HepG2 (cell line): ENCODE measurements at regions not wholly inside any gene's neighbourhood (a gene's known extent, or its start where the extent isn't known, plus 50 kb on each side); places are given as distances from the start of the nearest gene placed in this dataset.

Experiments used
- GATAD1 ChIP-seq: IDR thresholded peaks from 2 replicates; pipeline ENCODE4 v1.6.1; 2016; ENCODE audit warnings: missing genetic modification reagents, missing compliant biosample characterization
- HOXA9 ChIP-seq: sonication (generic); formaldehyde crosslinking; IDR thresholded peaks from 2 replicates; pipeline ENCODE4 v1.8.1; 2022; ENCODE audit warnings: missing genetic modification reagents, mild to moderate bottlenecking, moderate library complexity, borderline replicate concordance
- HOXD1 ChIP-seq: sonication (generic); formaldehyde crosslinking; IDR thresholded peaks from 2 replicates; pipeline ENCODE4 v1.5.0; 2020; ENCODE audit warnings: missing genetic modification reagents
- ISX ChIP-seq: sonication (generic); formaldehyde crosslinking; conservative IDR thresholded peaks from 2 replicates; pipeline ENCODE4 v1.5.0; 2020; ENCODE audit warnings: missing genetic modification reagents
- JUN ChIP-seq: sonication (generic); formaldehyde crosslinking; IDR thresholded peaks from 2 replicates; pipeline ENCODE4 v1.4.0; 2020; ENCODE audit warnings: mild to moderate bottlenecking, missing genetic modification reagents
- MAF1 ChIP-seq: sonication (generic); formaldehyde crosslinking; IDR thresholded peaks from 2 replicates; pipeline ENCODE4 v1.5.0; 2020; ENCODE audit warnings: missing genetic modification reagents, borderline replicate concordance
- MLXIP ChIP-seq: sonication (generic); formaldehyde crosslinking; IDR thresholded peaks from 2 replicates; pipeline ENCODE4 v1.9.0; 2021; ENCODE audit warnings: missing genetic modification reagents, borderline replicate concordance
- MTF2 ChIP-seq: sonication (generic); formaldehyde crosslinking; IDR thresholded peaks from 2 replicates; pipeline ENCODE4 v1.5.0; 2020; ENCODE audit warnings: missing genetic modification reagents, borderline replicate concordance
- PAF1 ChIP-seq: IDR thresholded peaks from 2 replicates; pipeline ENCODE4 v1.6.1; 2016; ENCODE audit warnings: missing genetic modification reagents, missing compliant biosample characterization
- PHF21A ChIP-seq: sonication (generic); formaldehyde crosslinking; IDR thresholded peaks from 2 replicates; pipeline ENCODE4 v1.5.0; 2020; ENCODE audit warnings: mild to moderate bottlenecking, missing genetic modification reagents
- PRDM15 ChIP-seq: sonication (generic); formaldehyde crosslinking; IDR thresholded peaks from 2 replicates; pipeline ENCODE4 v1.4.0; 2020; ENCODE audit warnings: missing genetic modification reagents
- RBM39 ChIP-seq: fragments of 200-400 bp; formaldehyde crosslinking; IDR thresholded peaks from one replicate; pipeline ENCODE4 v1.6.1; 2018; ENCODE audit warnings: antibody characterized with exemption, mild to moderate bottlenecking, low read depth, low read length; ENCODE audit not compliant: poor library complexity, severe bottlenecking
- TCF7 ChIP-seq: sonication (generic); IDR thresholded peaks from 2 replicates; pipeline ENCODE4 v1.6.1; 2016; ENCODE audit warnings: antibody characterized with exemption, low read depth
- XRCC5 ChIP-seq: fragments of 200-400 bp; formaldehyde crosslinking; optimal IDR thresholded peaks from 2 replicates; pipeline ENCODE3; 2017; ENCODE audit warnings: mild to moderate bottlenecking, low read length
- ZBTB42 ChIP-seq: sonication (generic); formaldehyde crosslinking; IDR thresholded peaks from 2 replicates; pipeline ENCODE4 v1.5.0; 2020; ENCODE audit warnings: mild to moderate bottlenecking, missing genetic modification reagents
- ZFY ChIP-seq: sonication (generic); formaldehyde crosslinking; IDR thresholded peaks from 2 replicates; pipeline ENCODE4 v1.4.0; 2020; ENCODE audit warnings: missing genetic modification reagents
- ZNF143 ChIP-seq: sonication (generic); formaldehyde crosslinking; IDR thresholded peaks from 2 replicates; pipeline ENCODE4 v1.4.0; 2020; ENCODE audit warnings: missing genetic modification reagents
- ZNF160 ChIP-seq: sonication (generic); formaldehyde crosslinking; IDR thresholded peaks from 2 replicates; pipeline ENCODE4 v1.8.0; 2022; ENCODE audit warnings: mild to moderate bottlenecking, inconsistent platforms, missing genetic modification reagents
- ZNF180 ChIP-seq: sonication (generic); formaldehyde crosslinking; IDR thresholded peaks from 2 replicates; pipeline ENCODE4 v1.4.0; 2020; ENCODE audit warnings: low read depth, missing genetic modification reagents, borderline replicate concordance
- ZNF296 ChIP-seq: sonication (generic); formaldehyde crosslinking; conservative IDR thresholded peaks from 2 replicates; pipeline ENCODE4 v1.5.0; 2020; ENCODE audit warnings: mild to moderate bottlenecking, missing genetic modification reagents
- ZNF652 ChIP-seq: IDR thresholded peaks from 2 replicates; pipeline ENCODE4 v1.6.1; 2016; ENCODE audit warnings: low read depth, borderline replicate concordance
- ZNF768 ChIP-seq: sonication (generic); formaldehyde crosslinking; IDR thresholded peaks from 2 replicates; pipeline ENCODE4 v1.4.0; 2020; ENCODE audit warnings: missing genetic modification reagents
- ZNF773 ChIP-seq: sonication (generic); formaldehyde crosslinking; IDR thresholded peaks from 2 replicates; pipeline ENCODE4 v1.4.0; 2020; ENCODE audit warnings: missing genetic modification reagents, borderline replicate concordance
- ZNF878 ChIP-seq: sonication (generic); formaldehyde crosslinking; IDR thresholded peaks from 2 replicates; pipeline ENCODE4 v1.8.1; 2023; ENCODE audit warnings: mild to moderate bottlenecking, missing genetic modification reagents, moderate library complexity
- ZSCAN20 ChIP-seq: sonication (generic); formaldehyde crosslinking; IDR thresholded peaks from 2 replicates; pipeline ENCODE4 v1.4.0; 2020; ENCODE audit warnings: missing genetic modification reagents, mild to moderate bottlenecking, borderline replicate concordance

- no peak for TF ChIP-seq TCF7
- no peak for TF ChIP-seq PAF1
- TF ChIP-seq PRDM15 (CRISPR knock-in tag): 0 out of 2 replicates have a peak, but pooled peaks have one; percentile 43
- peak; percentile 81; the same call in 1 of the 2 replicates for TF ChIP-seq HOXD1 (CRISPR knock-in tag)
- peak; percentile 23 for TF ChIP-seq XRCC5
- peak; percentile 52; the same call in 1 of the 2 replicates for TF ChIP-seq PHF21A
- peak; percentile 8 for TF ChIP-seq RBM39
- 0 out of 2 replicates have a peak, but pooled peaks have one; percentile 17 for TF ChIP-seq GATAD1
- TF ChIP-seq HOXA9 (CRISPR knock-in tag): 0 out of 2 replicates have a peak, but pooled peaks have one; percentile 10
- TF ChIP-seq ZNF160: no peak
- no peak for TF ChIP-seq ZNF296 (CRISPR knock-in tag)
- TF ChIP-seq ZNF652 (CRISPR knock-in tag): 0 out of 2 replicates have a peak, but pooled peaks have one; percentile 2
- no peak for TF ChIP-seq ZNF878 (CRISPR knock-in tag)
- no peak for TF ChIP-seq JUN (CRISPR knock-in tag)
- no peak for TF ChIP-seq ZNF180 (CRISPR knock-in tag)
- TF ChIP-seq ZFY: peak; percentile 80; the same call in 1 of the 2 replicates
- no peak for TF ChIP-seq MLXIP (CRISPR knock-in tag)
- peak; percentile 52; the same call in 1 of the 2 replicates for TF ChIP-seq ZNF773 (CRISPR knock-in tag)
- TF ChIP-seq MTF2 (CRISPR knock-in tag): no peak; the same call in 1 of the 2 replicates
- 0 out of 2 replicates have a peak, but pooled peaks have one; percentile 48 for TF ChIP-seq ZSCAN20 (CRISPR knock-in tag)
- peak; percentile 9; the same call in 1 of the 2 replicates for TF ChIP-seq ZNF768
- TF ChIP-seq ZNF143 (CRISPR knock-in tag): 0 out of 2 replicates have a peak, but pooled peaks have one; percentile 10
- 0 out of 2 replicates have a peak, but pooled peaks have one; percentile 45 for TF ChIP-seq ZBTB42 (CRISPR knock-in tag)
- peak; percentile 85 for TF ChIP-seq ISX (CRISPR knock-in tag)
- TF ChIP-seq MAF1: 0 out of 2 replicates have a peak, but pooled peaks have one; percentile 46
These were observed 75.1 kb upstream of the VGLL4 start (continued) for GRCh38 chr3:11718637-11719405.
